HG03045 (cell line): ENCODE measurements at regions not wholly inside any gene's neighbourhood (a gene's known extent, or its start where the extent isn't known, plus 50 kb on each side); places are given as distances from the start of the nearest gene placed in this dataset.

Source experiments
- ATAC-seq: cut with Tn5 transposase; IDR thresholded peaks from one replicate; pipeline ENCODE4 v1.9.1; 2021; ENCODE audit warnings: mild to moderate bottlenecking, moderate library complexity; ENCODE audit not compliant: unreplicated experiment

- ATAC-seq = no peak
Observed at GRCh38 chr9:99391937-99392594, 170.0 kb downstream of the SEC61B start.

- ATAC-seq = no peak
Observed at GRCh38 chr9:99392986-99393385, 170.9 kb downstream of the SEC61B start.

- ATAC-seq = no peak
Observed at GRCh38 chr9:99393993-99394392, 171.9 kb downstream of the SEC61B start.

GRCh38 chr9:99398241-99398640 lies 176.2 kb downstream of the SEC61B start:
- no peak for ATAC-seq

GRCh38 chr9:99399474-99399873 lies 177.4 kb downstream of the SEC61B start:
- ATAC-seq = no peak

- ATAC-seq = no peak
Observed at GRCh38 chr9:99400184-99400731, 178.2 kb downstream of the SEC61B start.

GRCh38 chr9:99401680-99402504 lies 179.8 kb downstream of the SEC61B start:
- ATAC-seq = no peak

GRCh38 chr9:99403371-99403770 lies 181.3 kb downstream of the SEC61B start:
- ATAC-seq = no peak

- ATAC-seq = no peak
Observed at GRCh38 chr9:99405359-99405758, 183.3 kb downstream of the SEC61B start.

- no peak for ATAC-seq
Observed at GRCh38 chr9:99406939-99407338, 184.9 kb downstream of the SEC61B start.

GRCh38 chr9:99411068-99411467 lies 189.0 kb downstream of the SEC61B start:
- ATAC-seq = no peak

- no peak for ATAC-seq
Observed at GRCh38 chr9:99411479-99412115, 189.5 kb downstream of the SEC61B start.

GRCh38 chr9:99412606-99413005 lies 190.5 kb downstream of the SEC61B start:
- no peak for ATAC-seq

- no peak for ATAC-seq
Observed at GRCh38 chr9:99414321-99414720, 192.2 kb downstream of the SEC61B start.

GRCh38 chr9:99415606-99416005 lies 193.5 kb downstream of the SEC61B start:
- no peak for ATAC-seq

- no peak for ATAC-seq
Observed at GRCh38 chr9:99416007-99416406, 193.9 kb downstream of the SEC61B start.

GRCh38 chr9:99419070-99419469 lies 197.0 kb downstream of the SEC61B start:
- no peak for ATAC-seq

GRCh38 chr9:99421369-99421768 lies 199.3 kb downstream of the SEC61B start:
- ATAC-seq = no peak

GRCh38 chr9:99425124-99425523 lies 203.0 kb downstream of the SEC61B start:
- no peak for ATAC-seq

- ATAC-seq = no peak
Observed at GRCh38 chr9:99425923-99426842, 204.1 kb downstream of the SEC61B start.

GRCh38 chr9:99427260-99427659 lies 205.2 kb downstream of the SEC61B start:
- no peak for ATAC-seq
